Gastrocnemius medialis (tissue), 4 donors: ENCODE measurements at regions not wholly inside any gene's neighbourhood (a gene's known extent, or its start where the extent isn't known, plus 50 kb on each side); places are given as distances from the start of the nearest gene placed in this dataset.

Experiments used
- ATAC-seq, 2 donors: fragments of 150-250 bp; one replicate each; pipeline ENCODE4 v1.9.1; 2016
- DNase-seq, 2 donors: peaks; one replicate each; pipeline ENCODE4 v3.0.0-alpha.2; 2019
- H3K27ac ChIP-seq, 4 donors: fragments of 200-600 bp; sonication (generic); 1 replicate in 1 of 4; 2 replicates in 3 of 4; pipeline ENCODE4 v1.5.1; 2016 to 2018; ENCODE audit warnings: mild to moderate bottlenecking in 2 of 4, moderate library complexity in 1 of 4
- H3K27me3 ChIP-seq, 3 donors: fragments of 200-600 bp; sonication (generic) in 2 of 3; 1 replicate in 1 of 3; 2 replicates in 2 of 3; pipeline versions ENCODE4 v1.5.1 to v1.6.0; 2016 to 2019; ENCODE audit warnings: mild to moderate bottlenecking in 1 of 3, moderate library complexity in 1 of 3
- H3K36me3 ChIP-seq, 2 donors: fragments of 200-600 bp; sonication (generic) in 1 of 2; one replicate each; pipeline ENCODE4 v1.5.1; 2017 to 2018
- H3K4me1 ChIP-seq, 2 donors: fragments of 200-600 bp; sonication (generic) in 1 of 2; one replicate each; pipeline ENCODE4 v1.5.1; 2016 to 2017; ENCODE audit warnings: mild to moderate bottlenecking in 2 of 2
- H3K4me3 ChIP-seq, 4 donors: fragments of 200-600 bp; sonication (generic) in 3 of 4; 1 replicate in 1 of 4; 2 replicates in 3 of 4; pipeline ENCODE4 v1.5.1; 2016 to 2019; ENCODE audit warnings: mild to moderate bottlenecking in 2 of 4
- H3K9me3 ChIP-seq, 3 donors: fragments of 200-600 bp; sonication (generic) in 2 of 3; 1 replicate in 1 of 3; 2 replicates in 2 of 3; pipeline ENCODE4 v1.5.1; 2016 to 2019
- CTCF ChIP-seq, 5 experiments: fragments of 450-650 bp in 3 of 5; fragments of 200-600 bp in 2 of 5; sonication (generic) in 2 of 5; IDR thresholded peaks in 4 of 5; conservative IDR thresholded peaks in 1 of 5; 1 replicate in 4 of 5; 2 replicates in 1 of 5; pipeline ENCODE4 v1.5.1; 2016 to 2019; ENCODE audit warnings: antibody characterized with exemption in 5 of 5, mild to moderate bottlenecking in 3 of 5, moderate library complexity in 3 of 5
- POLR2A ChIP-seq, 2 donors: fragments of 450-650 bp; IDR thresholded peaks; one replicate each; pipeline ENCODE4 v1.6.1; 2017; ENCODE audit warnings: antibody characterized with exemption in 2 of 2, mild to moderate bottlenecking in 2 of 2, moderate library complexity in 2 of 2
- in situ Hi-C, 4 donors: fragments of 200-750 bp; cut with MboI; loops; one replicate each; pipeline versions ENCODE4 v1.15.0 to v1.8.0; 2017; ENCODE audit warnings: low sequenced_read_pairs in 4 of 4
- intact Hi-C: fragments of 100-400 bp; cut with DNase I; formaldehyde crosslinking; loops from one replicate; pipeline ENCODE4 v1.15.1; 2023; ENCODE audit warnings: low total_unique reads

- H3K4me1 ChIP-seq = peaks cover 13 to 21% of the 10 kb centered on the region in 2 donors
- intact Hi-C loops = no loop called here
- in situ Hi-C loops = loop anchor here in 2 of 4 donors (5.0 to 10.0 kb wide), 2 partner anchors 267 to 270 kb away; no protein-coding TSS in a partner anchor
- peak in 1 of 2 donors; percentile 25 for DNase-seq
- no peak overlapping the region for H3K4me3 ChIP-seq
- no peaks in the 10 kb centered on the region for H3K27me3 ChIP-seq
- H3K36me3 ChIP-seq = no peaks in the 10 kb centered on the region
- H3K9me3 ChIP-seq = no peaks in the 10 kb centered on the region
- TF ChIP-seq POLR2A (IDR thresholded peaks at IDR 0.05) = no peak
- ATAC-seq = peak; percentile 74 to 88
- H3K27ac ChIP-seq = peak overlapping the region in 3 of 4 donors; percentile 6 to 51 (median 29)
Measured at GRCh38 chr14:34104489-34105397, 153.9 kb upstream of the EGLN3 start.

GRCh38 chr14:34103176-34103575 lies 152.3 kb upstream of the EGLN3 start:
- no peak overlapping the region for H3K27ac ChIP-seq
- no peaks in the 10 kb centered on the region for H3K27me3 ChIP-seq
- intact Hi-C loops (no loop called here), in situ Hi-C loops (loop anchor here in 1 of 4 donors (10.0 kb wide), 1 partner anchor 268 kb away; no protein-coding TSS in a partner anchor)
- TF ChIP-seq POLR2A (IDR thresholded peaks at IDR 0.05) = no peak
- no peak for TF ChIP-seq CTCF (IDR thresholded peaks at IDR 0.05 in 4 of 5, conservative IDR thresholded peaks at IDR 0.05 in 1 of 5)
- H3K9me3 ChIP-seq = no peaks in the 10 kb centered on the region
- DNase-seq (no peak), ATAC-seq (no peak)
- peaks cover 13 to 21% of the 10 kb centered on the region in 2 donors for H3K4me1 ChIP-seq
- H3K4me3 ChIP-seq = no peak overlapping the region
- H3K36me3 ChIP-seq = no peaks in the 10 kb centered on the region

GRCh38 chr14:34099635-34100034 lies 148.8 kb upstream of the EGLN3 start:
- in situ Hi-C loops (loop anchor here in 2 of 4 donors (10.0 kb wide), 2 partner anchors 255 to 265 kb away; no protein-coding TSS in a partner anchor), intact Hi-C loops (loop anchor here (2.0 kb wide), 1 partner anchor 261 kb away; no protein-coding TSS in a partner anchor)
- Histone ChIP-seq H3K4me1 (peaks cover 5 to 9% of the 10 kb centered on the region in 2 donors), H3K27me3 (no peaks in the 10 kb centered on the region), H3K4me3 (no peak overlapping the region), H3K27ac (no peak overlapping the region), H3K9me3 (no peaks in the 10 kb centered on the region), H3K36me3 (no peaks in the 10 kb centered on the region)
- no peak for DNase-seq
- no peak for ATAC-seq
- TF ChIP-seq CTCF (IDR thresholded peaks at IDR 0.05 in 4 of 5, conservative IDR thresholded peaks at IDR 0.05 in 1 of 5) (no peak), POLR2A (IDR thresholded peaks at IDR 0.05) (no peak)

GRCh38 chr14:34098985-34099349 lies 148.1 kb upstream of the EGLN3 start:
- TF ChIP-seq POLR2A (IDR thresholded peaks at IDR 0.05) (no peak), CTCF (IDR thresholded peaks at IDR 0.05 in 4 of 5, conservative IDR thresholded peaks at IDR 0.05 in 1 of 5) (peak in 1 of 5 experiments; percentile 6)
- Histone ChIP-seq H3K9me3 (no peaks in the 10 kb centered on the region), H3K4me1 (peaks cover 0 to 3% of the 10 kb centered on the region in 2 donors), H3K27me3 (no peaks in the 10 kb centered on the region), H3K36me3 (no peaks in the 10 kb centered on the region), H3K4me3 (no peak overlapping the region), H3K27ac (no peak overlapping the region)
- intact Hi-C loops (loop anchor here (1.0 to 2.0 kb wide), 2 partner anchors 250 to 260 kb away; no protein-coding TSS in a partner anchor), in situ Hi-C loops (loop anchor here in 1 of 4 donors (10.0 kb wide), 1 partner anchor 254 kb away; no protein-coding TSS in a partner anchor)
- ATAC-seq = no peak
- DNase-seq = no peak
